NCI-H1092 (cell line): ENCODE measurements at regions not wholly inside any gene's neighbourhood (a gene's known extent, or its start where the extent isn't known, plus 50 kb on each side); places are given as distances from the start of the nearest gene placed in this dataset.

Source experiments
- DNase-seq: peaks from one replicate; lab custom pipeline; 2025; lab: John Stamatoyannopoulos, UW

DNA sequence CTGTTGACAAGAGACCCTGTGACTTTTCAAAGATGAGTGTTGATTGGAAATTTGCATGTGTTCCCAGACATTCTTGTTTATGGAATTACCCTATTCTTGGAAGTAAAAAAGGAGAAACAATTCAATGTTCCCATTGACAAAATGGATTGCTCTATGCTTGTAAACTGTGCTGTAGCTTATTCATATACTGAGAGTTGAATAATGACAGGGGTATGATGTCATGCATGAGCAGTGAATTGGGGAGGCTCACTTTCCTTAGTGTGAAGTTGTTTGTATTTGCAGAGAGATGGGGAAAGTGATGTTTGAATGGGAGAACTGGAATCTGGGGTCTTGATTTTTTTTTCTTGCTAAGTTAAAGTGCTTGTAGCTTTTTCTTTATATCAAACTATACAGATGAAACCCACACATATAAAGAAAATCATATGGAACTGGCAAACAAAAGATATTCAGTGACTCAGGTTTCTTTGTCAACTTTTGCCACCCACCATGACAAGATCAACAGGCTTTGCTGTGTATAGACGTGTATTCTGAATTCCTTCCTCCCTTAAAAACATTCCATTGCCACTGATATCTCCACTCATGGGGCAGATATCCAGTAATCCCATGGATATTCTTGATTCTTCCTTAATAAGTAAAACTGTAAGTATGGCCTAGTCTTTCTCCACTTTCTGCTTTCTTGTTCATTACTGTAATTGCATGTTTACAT is 97.8 kb upstream of the JAG1 start:
- DNase-seq, result no peak

DNA sequence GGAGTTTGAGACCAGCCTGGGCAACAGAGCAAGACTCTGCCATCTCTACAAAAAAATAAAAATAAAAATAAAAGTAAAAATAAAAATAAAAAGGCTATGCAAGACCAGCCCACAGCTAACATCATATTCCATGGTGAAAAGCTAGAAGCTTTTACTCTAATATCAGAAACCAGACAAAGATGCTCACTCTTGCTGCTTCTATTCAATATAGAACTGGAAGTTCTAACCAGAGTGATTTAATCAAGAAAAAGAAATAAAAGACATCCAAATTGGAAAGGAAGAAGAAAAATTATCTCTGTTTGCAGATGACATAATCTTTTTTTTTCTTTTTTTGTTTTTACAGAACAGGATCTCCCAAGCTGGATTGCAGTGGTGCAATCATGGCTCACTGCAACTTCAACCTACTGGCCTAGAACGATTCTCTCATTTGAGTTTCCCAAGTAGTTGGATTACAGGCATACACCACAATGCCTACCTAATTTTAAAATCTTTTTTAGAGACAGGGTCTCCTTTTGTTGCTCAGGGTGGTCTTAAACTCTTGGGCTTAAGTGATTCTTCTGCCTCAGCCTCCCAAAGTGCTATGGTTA is 100.7 kb upstream of the JAG1 start:
- DNase-seq, result no peak

DNA sequence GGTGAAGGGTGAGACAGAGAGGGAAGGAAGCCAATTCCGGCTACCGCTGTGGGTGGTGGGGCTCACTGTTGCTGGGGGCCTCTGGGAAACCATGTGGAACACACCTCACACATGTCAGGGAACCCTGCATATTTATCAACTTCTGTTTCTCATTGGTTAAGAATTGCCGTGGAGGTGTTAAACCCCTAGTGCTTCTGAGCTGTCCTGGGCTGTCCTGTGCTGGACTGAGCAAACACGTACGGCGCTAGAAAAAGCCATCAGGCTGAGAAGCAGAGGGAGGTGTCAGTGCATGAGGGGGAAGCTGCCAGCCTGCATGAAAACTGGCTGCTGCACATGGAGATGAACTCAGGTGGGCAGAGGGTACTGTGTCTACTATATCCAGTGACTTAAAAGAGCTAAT is 103.9 kb upstream of the JAG1 start:
- DNase-seq, result no peak

DNA sequence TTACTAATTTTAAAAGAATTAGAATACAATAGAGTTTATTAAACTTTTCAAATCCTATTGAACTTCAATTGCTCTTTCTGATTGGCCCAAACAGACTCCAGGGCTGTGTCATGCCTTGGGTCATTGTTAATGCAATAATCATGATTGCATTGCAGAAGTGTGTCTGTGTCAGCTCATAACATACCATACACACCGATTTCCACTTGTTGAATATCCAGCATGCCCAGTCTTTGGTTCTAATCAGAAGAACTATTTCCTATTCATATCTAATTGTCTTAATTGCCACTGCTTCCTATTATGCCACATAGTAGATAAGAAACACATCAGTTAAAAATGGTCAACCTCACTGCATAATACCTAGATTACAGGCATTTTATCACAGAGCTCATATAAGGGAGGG is 106.1 kb upstream of the JAG1 start:
- DNase-seq, result no peak

DNA sequence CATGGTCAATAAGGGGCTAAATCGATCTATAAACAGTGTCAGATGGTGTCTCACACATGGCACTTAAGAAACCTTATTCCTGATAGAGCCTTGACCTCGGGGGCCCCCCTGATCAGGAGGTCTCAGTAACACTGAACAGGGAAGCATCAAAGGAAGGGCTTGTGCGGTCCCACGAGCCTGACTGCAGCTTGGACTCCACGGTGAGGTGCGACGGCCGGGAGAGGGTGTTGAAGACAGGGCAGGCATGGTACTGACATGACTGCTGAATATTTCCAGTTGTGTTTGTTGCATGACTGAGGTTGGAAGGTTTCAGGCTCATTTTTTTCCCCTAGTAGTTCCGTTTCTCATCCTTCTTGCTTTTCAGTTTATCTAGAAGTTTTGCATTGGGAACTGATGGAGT is 107.1 kb upstream of the JAG1 start:
- no peak for DNase-seq

DNA sequence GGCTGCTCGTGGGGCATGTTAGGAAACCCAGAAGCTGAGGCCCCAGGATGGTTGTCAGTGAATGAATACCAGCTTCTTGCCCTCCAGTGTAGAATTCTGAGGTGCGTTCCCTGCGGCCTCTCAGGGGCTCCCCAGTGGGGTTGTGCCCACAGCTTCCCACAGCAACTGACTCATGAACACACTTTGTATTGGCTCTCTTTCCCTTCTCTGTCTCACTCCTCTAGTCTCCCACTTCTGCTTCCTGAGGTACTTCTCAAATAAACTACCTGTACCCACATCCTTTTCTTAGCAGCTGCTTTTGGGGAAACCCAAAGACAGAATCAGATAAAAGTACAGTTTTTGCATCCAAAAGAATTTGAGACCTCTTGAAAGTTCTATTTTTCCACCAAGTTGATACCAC is 107.7 kb upstream of the JAG1 start:
- DNase-seq, result no peak

DNA sequence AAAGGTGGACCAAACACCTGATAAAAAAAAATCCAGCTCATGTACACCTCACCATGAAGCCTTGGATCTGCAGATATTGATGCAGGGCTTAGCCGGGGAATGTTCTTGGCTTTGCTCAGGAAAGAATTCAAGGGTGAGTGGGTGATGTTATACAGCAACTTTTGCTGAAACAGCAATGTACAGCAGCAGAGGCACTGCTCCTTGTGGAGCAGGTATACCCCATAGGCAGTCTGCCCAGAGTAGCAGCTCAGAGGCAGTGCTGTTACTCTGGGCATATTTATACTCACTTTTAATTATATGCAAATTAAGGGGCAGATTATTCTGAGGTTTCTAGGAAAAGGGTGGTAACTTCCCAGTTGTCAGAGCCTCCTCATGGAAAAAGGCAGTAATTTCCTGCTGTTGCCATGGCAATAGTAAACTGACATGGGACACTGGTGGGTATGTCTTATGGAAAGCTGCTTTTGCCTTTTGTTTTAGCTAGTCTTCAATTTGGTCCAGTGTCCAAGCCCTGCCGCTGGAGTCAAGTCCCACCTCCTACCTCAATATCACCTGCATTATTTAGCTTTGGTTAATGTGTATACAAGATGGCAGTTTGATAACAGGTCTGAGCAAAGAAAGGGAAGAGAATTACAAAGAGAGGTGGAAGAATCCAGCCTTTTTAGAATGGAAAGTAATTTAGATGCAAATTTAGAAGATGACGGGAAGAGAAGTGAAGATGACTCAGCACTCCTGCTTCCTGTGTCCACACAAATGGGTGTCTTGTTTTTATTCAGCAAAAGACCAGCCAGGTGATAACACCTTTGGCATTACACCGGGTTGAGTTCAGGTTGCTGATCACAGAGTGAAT is 110.1 kb upstream of the JAG1 start:
- no peak for DNase-seq

DNA sequence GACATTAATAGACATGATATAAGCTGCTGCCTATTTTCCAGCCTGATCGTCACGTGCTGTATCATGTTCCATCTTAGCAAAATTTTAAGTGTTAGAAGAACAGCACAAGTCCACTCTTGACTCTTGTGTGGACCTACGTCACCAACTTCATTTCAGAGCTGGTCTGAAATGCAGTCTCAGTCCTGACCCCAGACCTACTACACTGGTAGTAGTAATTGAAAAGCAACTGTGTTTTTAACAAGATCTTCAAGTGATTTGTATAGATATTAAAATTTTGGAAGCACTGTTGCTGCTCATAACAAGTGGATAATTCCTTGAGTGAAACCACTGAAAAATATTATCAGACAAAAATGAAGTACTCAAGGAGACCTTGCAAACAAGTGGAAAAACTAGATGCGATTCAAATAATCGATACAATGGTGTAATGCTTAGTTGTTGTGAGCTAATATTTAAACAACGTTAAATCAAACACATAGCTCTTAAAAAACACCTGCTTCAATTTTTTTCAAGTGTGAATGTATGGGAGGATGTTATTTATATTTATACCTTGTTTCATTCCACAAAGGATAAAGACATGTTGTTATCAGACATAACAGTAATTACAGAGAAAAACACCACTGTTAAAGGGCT is 110.9 kb upstream of the JAG1 start:
- DNase-seq, result no peak

DNA sequence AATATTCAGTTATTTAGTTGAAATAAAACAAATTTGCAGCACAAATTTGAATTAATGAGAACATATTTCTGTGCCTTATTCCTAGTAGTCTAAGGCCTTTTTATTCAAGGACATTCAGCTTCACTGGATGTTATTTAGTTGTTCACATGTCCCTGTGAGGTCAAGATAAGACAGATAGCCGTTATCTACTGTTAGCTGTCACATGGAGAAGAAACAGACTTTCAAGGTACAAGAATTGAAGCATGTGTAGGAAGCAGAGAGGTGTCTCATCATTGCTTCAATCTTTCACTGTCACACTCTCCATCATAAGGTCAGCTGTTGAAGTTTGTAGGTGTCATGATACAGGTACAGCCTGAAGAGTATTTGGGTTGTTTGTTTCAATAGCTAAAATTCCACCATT is 112.9 kb upstream of the JAG1 start:
- DNase-seq, result no peak

DNA sequence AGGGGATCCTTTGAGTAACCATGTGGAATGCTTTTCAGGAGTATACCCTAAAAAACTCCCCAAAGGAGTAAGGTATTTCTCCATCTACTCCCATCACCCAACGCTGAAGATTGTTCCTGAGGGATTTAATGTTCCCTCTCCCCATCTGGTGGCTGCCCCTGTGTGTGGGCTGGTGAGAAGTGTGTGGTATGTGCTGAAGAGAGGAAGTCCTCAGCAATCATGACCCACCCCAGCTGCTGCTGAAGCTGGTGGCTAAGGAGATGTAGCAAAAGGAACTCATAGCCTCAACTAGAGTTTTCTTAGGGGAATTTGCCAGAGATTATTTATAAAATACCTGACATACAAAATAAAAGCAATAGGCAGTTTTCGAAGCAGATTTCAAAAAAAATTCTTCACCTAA is 114.3 kb upstream of the JAG1 start:
- DNase-seq, result no peak

DNA sequence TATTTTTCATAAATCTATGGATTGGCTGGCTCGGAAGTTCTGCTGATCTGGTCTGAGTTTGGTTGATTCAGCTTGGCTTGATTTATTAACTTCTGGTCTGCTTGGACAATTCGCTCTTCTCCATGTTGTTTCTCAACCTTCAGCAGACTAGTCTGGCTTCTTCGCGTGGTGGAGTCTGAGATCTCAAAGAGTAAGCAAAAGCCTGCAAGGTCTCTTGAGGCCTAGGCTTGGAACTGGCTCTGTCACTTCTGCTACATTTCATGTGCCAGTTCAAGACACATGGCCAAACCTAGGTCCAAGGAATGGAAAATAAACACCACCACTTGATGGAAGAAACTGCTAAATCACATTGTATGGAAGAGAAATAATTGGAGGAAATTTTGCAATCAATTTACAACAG is 115.1 kb upstream of the JAG1 start:
- DNase-seq, result no peak

DNA sequence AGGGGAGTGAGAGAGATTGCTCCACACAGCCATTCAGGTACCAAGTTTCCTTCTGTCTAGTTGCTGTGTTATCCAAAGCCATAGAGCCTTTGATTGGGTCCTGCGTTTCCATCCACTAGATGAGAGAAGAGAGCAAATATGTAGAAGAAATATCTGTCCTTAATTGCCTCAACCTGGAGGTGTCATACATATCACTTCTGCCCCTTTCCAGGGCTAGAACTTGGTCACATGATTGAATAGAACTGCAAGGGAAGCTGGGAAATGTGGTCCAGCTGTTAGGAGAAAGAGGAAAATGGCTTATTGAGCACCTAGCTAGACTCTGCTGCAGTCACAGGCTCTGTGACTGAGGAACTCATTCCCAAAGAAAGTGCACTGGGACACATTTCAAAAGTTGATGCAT is 115.6 kb upstream of the JAG1 start:
- no peak for DNase-seq

DNA sequence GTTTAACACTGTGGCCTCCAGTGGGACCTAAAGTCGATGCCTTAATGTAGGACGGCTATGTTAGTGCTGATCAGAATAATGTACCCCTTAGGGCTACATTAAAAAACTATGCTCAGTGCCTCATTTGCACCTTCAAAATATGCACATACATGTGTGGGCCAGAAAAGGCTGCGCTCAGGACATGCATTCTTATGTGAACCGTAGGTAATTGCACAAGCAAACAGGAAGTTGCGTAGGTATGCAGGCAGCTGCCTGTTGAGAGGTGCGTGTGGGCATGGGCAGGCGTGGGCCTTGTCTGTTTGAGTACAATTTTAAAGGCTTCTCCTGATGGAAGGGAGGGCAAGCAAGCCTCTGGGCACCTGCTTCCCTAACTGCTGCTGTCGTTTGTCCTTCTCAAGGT is 116.2 kb upstream of the JAG1 start:
- DNase-seq, result no peak

DNA sequence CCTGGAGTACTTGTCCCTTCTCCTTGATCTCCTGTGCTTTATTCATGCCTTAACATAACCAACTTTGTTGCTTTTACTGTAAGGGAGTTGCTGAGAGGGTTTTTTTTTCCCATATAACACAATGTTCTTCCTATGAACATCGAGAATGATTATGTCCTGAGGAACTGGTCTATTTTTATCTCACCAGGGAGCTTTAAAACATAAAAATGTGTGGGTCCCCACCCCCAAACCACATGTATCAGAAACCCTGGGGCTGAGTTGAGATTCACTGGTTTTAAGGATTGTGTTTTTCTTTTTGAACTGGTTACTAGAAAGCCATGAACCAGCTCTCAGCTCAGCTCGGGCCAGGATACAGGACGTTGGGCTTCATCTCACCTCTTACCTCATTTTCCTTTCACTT is 118.5 kb upstream of the JAG1 start:
- no peak for DNase-seq

DNA sequence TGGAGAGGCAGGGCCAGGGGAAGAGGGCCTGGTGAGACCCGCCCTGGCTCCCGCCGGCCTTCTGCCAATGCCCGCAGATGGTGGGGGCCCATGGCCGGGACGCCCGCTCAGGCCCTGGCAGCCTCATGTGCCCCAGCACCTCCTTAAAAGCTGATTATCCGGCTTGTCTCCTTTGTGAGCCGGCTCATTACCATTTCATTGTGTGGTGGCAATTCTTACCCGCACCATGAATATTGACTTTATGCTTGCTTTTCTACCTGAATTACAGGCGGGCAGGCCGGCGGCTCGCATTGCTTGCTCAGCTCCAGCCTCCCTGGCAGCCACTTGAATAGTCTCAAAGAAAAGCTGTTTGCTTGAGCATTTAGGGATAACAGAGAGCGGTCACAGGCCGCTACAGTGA is 120.0 kb upstream of the JAG1 start:
- DNase-seq, result peak; percentile 78

DNA sequence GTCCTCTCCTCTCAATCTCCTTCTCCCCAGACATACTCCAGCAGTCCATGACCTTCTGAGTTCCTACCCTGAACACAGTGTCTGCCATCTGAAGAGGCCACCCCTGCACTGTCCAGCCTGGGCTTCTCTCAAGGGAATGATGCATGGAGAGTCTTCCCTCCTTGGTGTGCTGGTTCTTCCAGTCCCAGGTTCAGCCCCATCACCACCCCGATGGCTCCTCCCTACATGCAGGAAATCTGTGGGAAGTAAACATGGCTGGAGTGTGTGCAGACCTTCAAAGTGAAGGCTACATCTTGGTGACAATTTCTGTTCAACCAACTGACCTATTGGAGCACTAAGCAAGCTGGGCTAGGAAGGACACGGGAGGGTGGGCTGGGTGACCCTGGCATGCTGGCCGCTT is 121.0 kb upstream of the JAG1 start:
- DNase-seq, result no peak

DNA sequence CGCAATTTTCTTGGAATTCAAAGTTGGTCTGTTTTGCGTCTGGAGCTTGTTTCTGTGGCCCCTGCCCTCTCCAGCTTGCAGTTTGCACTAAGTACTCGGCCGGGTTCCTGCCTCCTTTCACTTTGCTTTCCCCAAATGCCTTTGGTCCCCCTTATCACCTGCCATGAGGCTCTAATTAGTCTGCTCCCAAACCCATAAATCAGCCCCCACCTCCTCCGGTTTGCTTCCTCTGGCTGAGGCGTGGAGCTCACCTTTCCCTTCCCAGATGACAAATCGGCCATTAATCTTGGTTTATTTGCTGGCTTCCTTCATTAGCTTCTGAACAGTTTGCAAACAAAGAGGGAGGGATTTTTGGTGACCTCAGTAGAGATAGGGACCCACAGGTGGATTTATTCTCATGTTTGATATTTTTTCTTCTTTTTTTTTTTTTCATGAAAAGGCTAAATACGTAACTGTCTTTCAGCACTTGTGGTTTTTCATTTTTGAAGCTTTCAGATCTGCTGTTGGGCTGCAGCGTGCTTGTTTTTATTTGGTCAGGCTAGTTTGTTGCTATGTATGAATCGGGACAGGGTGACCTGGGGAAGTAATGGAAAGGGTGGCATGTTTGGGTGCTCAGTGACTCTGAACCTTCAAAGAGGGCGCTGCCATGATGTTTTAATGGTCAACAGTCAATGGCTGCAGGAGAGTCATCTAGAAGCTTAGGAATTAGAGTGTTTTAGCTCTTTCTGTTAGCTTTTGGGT is 121.7 kb upstream of the JAG1 start:
- DNase-seq, result no peak

DNA sequence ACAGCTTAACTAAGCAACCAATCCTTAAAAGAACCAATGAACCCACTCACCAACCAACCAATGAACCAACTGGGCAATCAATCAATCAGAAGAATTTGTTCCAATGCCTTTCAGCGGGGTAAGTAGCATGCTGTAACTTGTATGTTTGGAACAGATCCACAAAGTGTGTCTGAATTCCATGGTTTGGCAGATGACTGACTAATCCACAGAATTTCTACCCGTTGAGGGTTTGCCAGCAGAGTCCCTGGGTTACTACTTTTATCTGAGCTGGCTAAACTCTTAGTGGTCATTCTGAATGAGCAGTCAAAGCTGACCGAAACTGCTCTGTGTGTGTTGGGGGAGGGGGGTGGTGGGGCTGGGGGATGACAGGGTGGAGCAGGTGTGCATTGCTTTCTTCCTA is 125.0 kb upstream of the JAG1 start:
- DNase-seq, result no peak

DNA sequence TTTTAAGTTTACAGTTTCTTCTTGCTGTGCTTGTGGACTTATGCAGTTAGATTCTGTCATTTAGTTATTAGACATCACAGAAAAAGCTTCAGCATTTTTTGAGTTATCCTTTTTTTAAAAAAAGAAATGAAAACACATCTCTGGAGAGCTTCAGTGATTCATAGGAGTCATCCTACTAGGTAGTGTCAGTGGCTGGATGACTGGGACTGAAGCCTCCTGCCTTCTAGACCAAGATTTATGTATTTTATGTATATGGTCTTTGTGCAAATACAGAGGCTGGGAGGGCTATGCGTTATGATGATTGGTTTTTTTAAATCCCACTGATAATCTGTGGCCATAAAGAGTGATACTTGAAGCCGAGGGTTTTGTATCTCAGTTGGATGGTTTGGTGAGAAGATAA is 125.9 kb upstream of the JAG1 start:
- DNase-seq, result no peak

DNA sequence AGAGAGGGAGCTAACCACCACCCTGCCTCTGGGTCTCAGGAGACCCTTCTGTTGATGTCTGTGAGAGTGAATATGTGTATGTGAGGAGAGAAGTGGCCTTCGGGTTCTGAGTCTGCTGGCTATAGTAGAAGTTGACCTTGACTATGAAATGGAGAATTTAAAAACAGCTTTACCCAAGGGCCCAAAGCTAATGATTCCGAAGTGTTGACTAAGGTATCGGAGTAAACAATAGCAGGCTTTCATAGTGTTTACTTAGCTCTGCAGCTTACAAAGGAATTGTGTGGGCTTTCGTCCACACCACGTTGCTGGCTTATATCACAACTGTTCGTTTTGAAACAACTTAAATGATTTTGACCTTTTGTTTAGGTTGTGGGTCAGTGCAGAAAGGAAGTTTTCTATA is 126.5 kb upstream of the JAG1 start:
- DNase-seq, result peak; percentile 46

DNA sequence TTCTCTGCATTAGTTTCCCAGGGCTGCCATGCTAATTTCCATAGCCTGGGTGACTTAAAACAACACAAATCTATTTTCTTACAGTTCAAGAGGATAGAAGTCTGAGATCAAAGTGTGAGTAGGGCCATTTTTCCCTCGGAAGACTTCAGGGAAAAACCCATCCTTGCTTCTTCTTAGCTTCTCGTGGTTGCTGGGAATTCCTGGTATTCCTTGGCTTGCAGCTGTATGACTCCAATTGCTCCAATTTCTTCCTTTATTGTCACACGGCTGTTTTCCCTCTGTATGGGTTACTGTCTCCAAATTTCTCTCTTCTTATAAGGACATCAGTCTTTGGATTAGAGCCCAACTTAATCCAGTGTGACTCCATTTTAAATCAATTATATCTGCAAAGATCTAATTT is 128.4 kb upstream of the JAG1 start:
- no peak for DNase-seq

DNA sequence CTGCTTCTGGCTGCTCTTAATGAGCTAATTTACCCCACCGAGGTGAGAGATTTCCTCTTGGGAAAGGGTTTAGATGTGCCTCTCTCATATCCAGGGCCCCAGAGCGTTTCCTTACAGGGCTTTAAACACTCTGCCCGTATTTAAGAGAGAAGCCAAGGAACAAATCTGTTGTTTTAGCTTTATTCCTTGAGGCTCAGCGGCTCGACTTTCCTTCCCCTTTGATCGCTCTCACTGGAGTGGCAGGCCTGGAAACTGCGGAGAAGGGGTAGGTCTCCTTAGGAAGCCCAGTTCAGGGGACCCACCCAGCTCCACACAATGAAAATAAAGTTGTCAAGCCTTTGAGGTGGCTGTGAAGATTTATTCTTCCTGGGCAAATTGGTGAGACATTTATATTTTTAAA is 132.0 kb upstream of the JAG1 start:
- DNase-seq, result no peak
